ENCODE measurements at regions not wholly inside any gene's neighbourhood (a gene's known extent, or its start where the extent isn't known, plus 50 kb on each side); places are given as distances from the start of the nearest gene placed in this dataset.

GRCh38 chr7:19405541-19405940 is 260.3 kb upstream of the FERD3L start:
- Histone ChIP-seq H3K9me3 (no peaks in the 10 kb centered on the region), H3K27ac (no peak overlapping the region), H3K4me3 (replicated peaks in 1 of 3) (no peak overlapping the region), H3K4me1 (no peaks in the 10 kb centered on the region), H3K36me3 (no peaks in the 10 kb centered on the region), H3K27me3 (no peaks in the 10 kb centered on the region)
- TF ChIP-seq POLR2A (IDR thresholded peaks at IDR 0.05): no peak
- TF ChIP-seq, protein P1, sequence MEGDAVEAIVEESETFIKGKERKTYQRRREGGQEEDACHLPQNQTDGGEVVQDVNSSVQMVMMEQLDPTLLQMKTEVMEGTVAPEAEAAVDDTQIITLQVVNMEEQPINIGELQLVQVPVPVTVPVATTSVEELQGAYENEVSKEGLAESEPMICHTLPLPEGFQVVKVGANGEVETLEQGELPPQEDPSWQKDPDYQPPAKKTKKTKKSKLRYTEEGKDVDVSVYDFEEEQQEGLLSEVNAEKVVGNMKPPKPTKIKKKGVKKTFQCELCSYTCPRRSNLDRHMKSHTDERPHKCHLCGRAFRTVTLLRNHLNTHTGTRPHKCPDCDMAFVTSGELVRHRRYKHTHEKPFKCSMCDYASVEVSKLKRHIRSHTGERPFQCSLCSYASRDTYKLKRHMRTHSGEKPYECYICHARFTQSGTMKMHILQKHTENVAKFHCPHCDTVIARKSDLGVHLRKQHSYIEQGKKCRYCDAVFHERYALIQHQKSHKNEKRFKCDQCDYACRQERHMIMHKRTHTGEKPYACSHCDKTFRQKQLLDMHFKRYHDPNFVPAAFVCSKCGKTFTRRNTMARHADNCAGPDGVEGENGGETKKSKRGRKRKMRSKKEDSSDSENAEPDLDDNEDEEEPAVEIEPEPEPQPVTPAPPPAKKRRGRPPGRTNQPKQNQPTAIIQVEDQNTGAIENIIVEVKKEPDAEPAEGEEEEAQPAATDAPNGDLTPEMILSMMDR (IDR thresholded peaks at IDR 0.05): no peak
- WGBS, 2 donors: 84 to 86% methylated on average over 2 of the region's 2 CpGs
- intact Hi-C loops (cut with DNase I): no loop called here
- DNase-seq: no peak

GRCh38 chr7:19404912-19405329 is 259.7 kb upstream of the FERD3L start:
- peak in 1 of 2 donors; percentile 1 for DNase-seq
- 13 to 17% methylated on average over 3 of the region's 3 CpGs for WGBS, 2 donors
- no peak overlapping the region for H3K4me3 ChIP-seq (replicated peaks in 1 of 3)
- H3K27ac ChIP-seq: no peak overlapping the region
- no peaks in the 10 kb centered on the region for H3K4me1 ChIP-seq
- H3K9me3 ChIP-seq: no peaks in the 10 kb centered on the region
- TF ChIP-seq, protein P1 (IDR thresholded peaks at IDR 0.05): no peak
- no peak for TF ChIP-seq POLR2A (IDR thresholded peaks at IDR 0.05)
- H3K36me3 ChIP-seq: no peaks in the 10 kb centered on the region
- intact Hi-C loops (cut with DNase I): no loop called here
- no peaks in the 10 kb centered on the region for H3K27me3 ChIP-seq

- WGBS, 2 donors: 86 to 92% methylated on average over 2 of the region's 2 CpGs
- intact Hi-C loops (cut with DNase I): no loop called here
- H3K4me3 ChIP-seq (replicated peaks in 1 of 3): no peak overlapping the region
- TF ChIP-seq POLR2A (IDR thresholded peaks at IDR 0.05): no peak
- TF ChIP-seq, protein P1 (IDR thresholded peaks at IDR 0.05): no peak
- H3K4me1 ChIP-seq: no peaks in the 10 kb centered on the region
- H3K27ac ChIP-seq: no peak overlapping the region
- H3K9me3 ChIP-seq: no peaks in the 10 kb centered on the region
- no peak for DNase-seq
- no peaks in the 10 kb centered on the region for H3K36me3 ChIP-seq
- no peaks in the 10 kb centered on the region for H3K27me3 ChIP-seq
These were observed 258.5 kb upstream of the FERD3L start for GRCh38 chr7:19403691-19404090.

- Histone ChIP-seq H3K36me3 (no peaks in the 10 kb centered on the region), H3K27me3 (no peaks in the 10 kb centered on the region), H3K27ac (no peak overlapping the region), H3K4me3 (replicated peaks in 1 of 3) (no peak overlapping the region), H3K4me1 (no peaks in the 10 kb centered on the region), H3K9me3 (no peaks in the 10 kb centered on the region)
- TF ChIP-seq, protein P1 (IDR thresholded peaks at IDR 0.05): no peak
- no peak for TF ChIP-seq POLR2A (IDR thresholded peaks at IDR 0.05)
- WGBS, 2 donors: 50 to 59% methylated on average over 2 of the region's 2 CpGs
- DNase-seq: no peak
- intact Hi-C loops (cut with DNase I): no loop called here
These were observed 256.2 kb upstream of the FERD3L start for GRCh38 chr7:19401461-19401860.

- no peaks in the 10 kb centered on the region for H3K36me3 ChIP-seq
- H3K4me1 ChIP-seq: no peaks in the 10 kb centered on the region
- intact Hi-C loops (cut with DNase I): no loop called here
- 69 to 74% methylated on average over 4 of the region's 4 CpGs for WGBS, 2 donors
- no peak overlapping the region for H3K27ac ChIP-seq
- no peaks in the 10 kb centered on the region for H3K9me3 ChIP-seq
- H3K27me3 ChIP-seq: no peaks in the 10 kb centered on the region
- TF ChIP-seq, protein P1 (IDR thresholded peaks at IDR 0.05): no peak
- no peak for TF ChIP-seq POLR2A (IDR thresholded peaks at IDR 0.05)
- DNase-seq: no peak
- no peak overlapping the region for H3K4me3 ChIP-seq (replicated peaks in 1 of 3)
These were observed 255.6 kb upstream of the FERD3L start for GRCh38 chr7:19400758-19401254.
